Sigmoid colon (tissue), 6 donors: ENCODE measurements at regions not wholly inside any gene's neighbourhood (a gene's known extent, or its start where the extent isn't known, plus 50 kb on each side); places are given as distances from the start of the nearest gene placed in this dataset.

Source experiments
- DNase-seq: peaks from one replicate; pipeline ENCODE4 v3.0.0-alpha.2; 2019
- H3K27ac ChIP-seq, 4 donors: fragments of 200-600 bp; sonication (generic); one replicate each; pipeline ENCODE4 v1.5.1; 2016 to 2019; ENCODE audit warnings: mild to moderate bottlenecking in 1 of 4
- H3K27me3 ChIP-seq, 3 donors: fragments of 200-600 bp; sonication (generic); one replicate each; pipeline ENCODE4 v1.5.1; 2019; ENCODE audit warnings: mild to moderate bottlenecking in 1 of 3
- H3K36me3 ChIP-seq, 4 donors: fragments of 200-600 bp; sonication (generic); one replicate each; pipeline ENCODE4 v1.5.1; 2016 to 2019
- H3K4me1 ChIP-seq, 4 donors: fragments of 200-600 bp; sonication (generic); one replicate each; pipeline ENCODE4 v1.5.1; 2017 to 2019
- H3K4me3 ChIP-seq, 4 donors: fragments of 200-600 bp; sonication (generic); one replicate each; pipeline ENCODE4 v1.5.1; 2017 to 2019; ENCODE audit warnings: mild to moderate bottlenecking in 2 of 4, moderate library complexity in 1 of 4
- H3K9me3 ChIP-seq, 4 donors: fragments of 200-600 bp in 3 of 4; sonication (generic) in 3 of 4; one replicate each; pipeline versions ENCODE4 v1.5.1 to v1.6.1; 2013 to 2019
- EP300 ChIP-seq, 4 donors: sonication (generic); formaldehyde crosslinking; IDR thresholded peaks; one replicate each; pipeline ENCODE4 v1.6.1; 2017; ENCODE audit warnings: antibody characterized with exemption in 4 of 4
- POLR2A ChIP-seq, 2 donors: fragments of 450-650 bp; IDR thresholded peaks; one replicate each; pipeline ENCODE4 v1.6.1; 2016; ENCODE audit warnings: antibody characterized with exemption in 2 of 2, mild to moderate bottlenecking in 2 of 2, moderate library complexity in 2 of 2
- POLR2AphosphoS5 ChIP-seq, 4 donors: sonication (generic); formaldehyde crosslinking; IDR thresholded peaks; one replicate each; pipeline ENCODE4 v1.6.1; 2017; ENCODE audit warnings: antibody characterized with exemption in 4 of 4
- WGBS, 2 donors: extraction: QIAGEN DNeasy Blood & Tissue Kit; methylation state at CpG; one replicate each; pipeline ENCODE4 v1.1.7; 2013; 5-methylcytosine and 5-hydroxymethylcytosine counted together
- intact Hi-C: fragments of 100-400 bp; cut with DNase I; formaldehyde crosslinking; loops from one replicate; pipeline ENCODE4 v1.15.1; 2023
- TF ChIP-seq, protein P1 (sequence below), 4 experiments: fragments of 450-650 bp in 3 of 4; fragments of 200-600 bp in 1 of 4; IDR thresholded peaks; one replicate each; pipeline ENCODE4 v1.5.1; 2016 to 2019; ENCODE audit warnings: antibody characterized with exemption in 4 of 4, mild to moderate bottlenecking in 3 of 4, moderate library complexity in 2 of 4
- donor health status: healthy with polysubstance abuse.
- donor health status: healthy.

DNA sequence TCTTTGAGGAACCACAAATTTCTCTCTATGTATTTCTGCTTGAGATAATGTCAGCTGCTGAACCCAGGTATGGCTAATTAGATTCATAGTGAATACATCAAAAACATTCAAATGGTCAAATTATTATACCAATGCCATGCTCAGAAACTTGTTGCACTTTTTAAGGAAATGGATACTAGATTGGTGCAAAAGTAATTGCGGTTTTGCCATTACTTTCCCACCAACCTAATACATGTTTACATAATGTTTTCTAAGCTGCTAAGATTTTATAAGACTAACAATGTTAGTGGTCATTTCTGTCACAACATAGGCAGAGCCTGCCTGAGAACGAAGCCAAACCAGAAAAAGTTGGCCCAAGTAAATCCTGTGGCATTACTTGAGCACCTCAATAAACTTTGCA is 568.2 kb upstream of the LRATD1 start:
- intact Hi-C loops = no loop called here
- no peaks in the 10 kb centered on the region for H3K9me3 ChIP-seq
- H3K27me3 ChIP-seq = no peaks in the 10 kb centered on the region
- H3K4me1 ChIP-seq = no peaks in the 10 kb centered on the region
- 72 to 73% methylated on average over 2 of the region's 2 CpGs for WGBS, 2 donors
- no peak overlapping the region for H3K4me3 ChIP-seq
- H3K36me3 ChIP-seq = no peaks in the 10 kb centered on the region
- no peak for TF ChIP-seq POLR2AphosphoS5 (IDR thresholded peaks at IDR 0.05)
- no peak for DNase-seq
- no peak overlapping the region for H3K27ac ChIP-seq

DNA sequence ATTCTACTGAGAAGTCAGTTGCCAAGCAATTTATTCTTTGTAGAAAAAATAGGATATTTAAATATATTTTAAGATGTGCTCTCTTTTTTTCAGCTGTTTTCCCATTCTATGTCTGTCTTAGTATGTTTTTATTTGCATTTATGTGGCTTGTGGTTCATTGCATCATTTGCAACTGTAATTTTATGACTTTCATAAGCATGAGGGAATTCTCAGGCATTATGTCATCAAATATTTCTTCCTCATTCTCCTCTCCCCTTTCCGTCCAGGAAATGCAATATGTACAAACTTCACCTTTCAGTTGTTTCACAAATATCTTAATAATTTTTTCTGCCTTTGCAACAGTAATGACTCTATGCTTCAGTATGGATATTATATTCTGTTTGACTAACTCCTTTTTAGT is 560.2 kb upstream of the LRATD1 start:
- TF ChIP-seq POLR2A (IDR thresholded peaks at IDR 0.05) = no peak
- TF ChIP-seq POLR2AphosphoS5 (IDR thresholded peaks at IDR 0.05) = no peak
- TF ChIP-seq, protein P1, sequence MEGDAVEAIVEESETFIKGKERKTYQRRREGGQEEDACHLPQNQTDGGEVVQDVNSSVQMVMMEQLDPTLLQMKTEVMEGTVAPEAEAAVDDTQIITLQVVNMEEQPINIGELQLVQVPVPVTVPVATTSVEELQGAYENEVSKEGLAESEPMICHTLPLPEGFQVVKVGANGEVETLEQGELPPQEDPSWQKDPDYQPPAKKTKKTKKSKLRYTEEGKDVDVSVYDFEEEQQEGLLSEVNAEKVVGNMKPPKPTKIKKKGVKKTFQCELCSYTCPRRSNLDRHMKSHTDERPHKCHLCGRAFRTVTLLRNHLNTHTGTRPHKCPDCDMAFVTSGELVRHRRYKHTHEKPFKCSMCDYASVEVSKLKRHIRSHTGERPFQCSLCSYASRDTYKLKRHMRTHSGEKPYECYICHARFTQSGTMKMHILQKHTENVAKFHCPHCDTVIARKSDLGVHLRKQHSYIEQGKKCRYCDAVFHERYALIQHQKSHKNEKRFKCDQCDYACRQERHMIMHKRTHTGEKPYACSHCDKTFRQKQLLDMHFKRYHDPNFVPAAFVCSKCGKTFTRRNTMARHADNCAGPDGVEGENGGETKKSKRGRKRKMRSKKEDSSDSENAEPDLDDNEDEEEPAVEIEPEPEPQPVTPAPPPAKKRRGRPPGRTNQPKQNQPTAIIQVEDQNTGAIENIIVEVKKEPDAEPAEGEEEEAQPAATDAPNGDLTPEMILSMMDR (IDR thresholded peaks at IDR 0.05) = no peak
- TF ChIP-seq EP300 (IDR thresholded peaks at IDR 0.05) = no peak
- no peaks in the 10 kb centered on the region for H3K36me3 ChIP-seq
- no peak overlapping the region for H3K4me3 ChIP-seq
- no peaks in the 10 kb centered on the region for H3K27me3 ChIP-seq
- intact Hi-C loops = no loop called here
- no peaks in the 10 kb centered on the region for H3K4me1 ChIP-seq
- no peaks in the 10 kb centered on the region for H3K9me3 ChIP-seq
- no peak overlapping the region for H3K27ac ChIP-seq
- DNase-seq = no peak
- WGBS, 2 donors = 17 to 50% methylated on average over 1 of the region's 1 CpG

DNA sequence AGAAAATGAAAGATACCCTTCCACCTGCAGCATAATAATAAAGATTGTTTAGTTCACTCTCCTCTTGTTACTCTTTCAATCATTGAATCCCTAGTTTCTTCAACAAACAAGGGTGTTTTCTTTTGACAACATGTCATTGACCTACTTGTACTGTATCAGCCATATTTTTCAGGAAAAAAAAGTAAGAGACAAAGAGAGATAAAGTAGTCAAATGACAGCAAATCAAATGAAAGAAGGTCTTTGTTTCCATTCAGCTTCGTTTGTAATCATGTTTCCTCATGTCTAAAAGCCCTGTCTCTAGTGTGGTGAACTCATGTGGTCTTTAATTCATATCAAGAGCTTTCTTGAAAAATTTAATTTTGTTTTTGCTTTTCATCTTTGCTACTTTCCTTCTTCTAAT is 557.8 kb upstream of the LRATD1 start:
- no peaks in the 10 kb centered on the region for H3K36me3 ChIP-seq
- H3K4me3 ChIP-seq = no peak overlapping the region
- H3K27ac ChIP-seq = no peak overlapping the region
- intact Hi-C loops = no loop called here
- TF ChIP-seq, protein P1 (IDR thresholded peaks at IDR 0.05) = no peak
- TF ChIP-seq POLR2A (IDR thresholded peaks at IDR 0.05) (no peak), EP300 (IDR thresholded peaks at IDR 0.05) (no peak), POLR2AphosphoS5 (IDR thresholded peaks at IDR 0.05) (no peak)
- 27 to 36% methylated on average over 1 of the region's 1 CpG for WGBS, 2 donors
- H3K9me3 ChIP-seq = no peaks in the 10 kb centered on the region
- H3K27me3 ChIP-seq = no peaks in the 10 kb centered on the region
- H3K4me1 ChIP-seq = no peaks in the 10 kb centered on the region
- DNase-seq = no peak

DNA sequence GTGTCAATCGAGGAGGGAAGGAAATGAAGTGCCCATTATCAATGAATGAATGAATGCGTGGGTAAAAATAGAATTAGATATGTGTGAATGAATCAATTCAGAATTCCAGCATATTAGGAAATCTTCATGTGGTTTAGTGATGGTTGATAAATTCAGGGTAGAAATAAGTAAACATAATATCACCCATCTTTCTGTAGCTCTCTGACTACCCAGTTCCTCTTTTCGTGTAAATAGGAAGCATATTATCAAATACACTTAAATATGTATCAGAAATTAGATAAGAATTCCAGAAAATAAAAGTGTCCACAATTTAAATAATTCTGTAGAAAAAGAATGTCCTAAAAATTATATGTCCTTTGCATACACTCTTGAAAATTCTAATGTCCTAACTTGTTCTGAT is 552.9 kb upstream of the LRATD1 start:
- 79 to 84% methylated on average over 3 of the region's 3 CpGs for WGBS, 2 donors
- TF ChIP-seq EP300 (IDR thresholded peaks at IDR 0.05) = no peak
- TF ChIP-seq POLR2AphosphoS5 (IDR thresholded peaks at IDR 0.05) = no peak
- TF ChIP-seq, protein P1 (IDR thresholded peaks at IDR 0.05) = no peak
- TF ChIP-seq POLR2A (IDR thresholded peaks at IDR 0.05) = no peak
- H3K4me1 ChIP-seq = no peaks in the 10 kb centered on the region
- no peak for DNase-seq
- no peaks in the 10 kb centered on the region for H3K9me3 ChIP-seq
- no peak overlapping the region for H3K4me3 ChIP-seq
- intact Hi-C loops = no loop called here
- no peaks in the 10 kb centered on the region for H3K36me3 ChIP-seq
- no peaks in the 10 kb centered on the region for H3K27me3 ChIP-seq
- H3K27ac ChIP-seq = no peak overlapping the region

DNA sequence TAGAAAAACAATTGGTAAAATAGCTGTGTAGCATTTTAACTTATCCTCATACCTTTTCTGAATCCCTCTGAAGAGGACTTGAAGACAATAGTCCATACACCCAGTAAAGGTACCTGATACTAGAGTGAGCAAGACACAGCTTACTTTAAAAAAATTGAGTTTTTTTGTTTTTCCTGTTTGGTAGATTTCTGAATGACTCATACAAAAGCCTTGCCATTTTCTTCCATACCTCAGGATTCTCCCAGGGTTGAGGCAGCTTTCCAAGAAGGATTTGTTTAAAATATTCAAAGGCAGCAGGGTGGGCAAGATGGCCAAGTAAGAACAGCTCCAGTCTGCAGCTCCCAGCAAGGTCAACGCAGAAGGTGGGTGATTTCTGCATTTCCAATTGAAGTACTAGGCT is 551.0 kb upstream of the LRATD1 start:
- TF ChIP-seq POLR2A (IDR thresholded peaks at IDR 0.05) (no peak), EP300 (IDR thresholded peaks at IDR 0.05) (no peak), POLR2AphosphoS5 (IDR thresholded peaks at IDR 0.05) (no peak)
- TF ChIP-seq, protein P1 (IDR thresholded peaks at IDR 0.05) = no peak
- no peak overlapping the region for H3K27ac ChIP-seq
- H3K9me3 ChIP-seq = no peaks in the 10 kb centered on the region
- no peaks in the 10 kb centered on the region for H3K36me3 ChIP-seq
- intact Hi-C loops = no loop called here
- no peaks in the 10 kb centered on the region for H3K27me3 ChIP-seq
- WGBS, 2 donors = 91 to 97% methylated on average over 1 of the region's 1 CpG
- no peak overlapping the region for H3K4me3 ChIP-seq
- no peak for DNase-seq
- no peaks in the 10 kb centered on the region for H3K4me1 ChIP-seq
